ENCODE measurements at regions not wholly inside any gene's neighbourhood (a gene's known extent, or its start where the extent isn't known, plus 50 kb on each side); places are given as distances from the start of the nearest gene placed in this dataset.

GRCh38 chr9:77094150-77094549 is 74.7 kb downstream of the FOXB2 start:
- TF ChIP-seq POLR2AphosphoS5 (IDR thresholded peaks at IDR 0.05; ENCODE audit: low read depth) (no peak), ZNF462 (CRISPR knock-in tag; IDR thresholded peaks at IDR 0.05) (no peak), ZNF114 (CRISPR knock-in tag; IDR thresholded peaks at IDR 0.05) (no peak), EZH2 (IDR thresholded peaks at IDR 0.05; ENCODE audit: low read depth, unreplicated experiment) (no peak), ETS1 (IDR thresholded peaks at IDR 0.05) (no peak)
- TF ChIP-seq, protein P1, sequence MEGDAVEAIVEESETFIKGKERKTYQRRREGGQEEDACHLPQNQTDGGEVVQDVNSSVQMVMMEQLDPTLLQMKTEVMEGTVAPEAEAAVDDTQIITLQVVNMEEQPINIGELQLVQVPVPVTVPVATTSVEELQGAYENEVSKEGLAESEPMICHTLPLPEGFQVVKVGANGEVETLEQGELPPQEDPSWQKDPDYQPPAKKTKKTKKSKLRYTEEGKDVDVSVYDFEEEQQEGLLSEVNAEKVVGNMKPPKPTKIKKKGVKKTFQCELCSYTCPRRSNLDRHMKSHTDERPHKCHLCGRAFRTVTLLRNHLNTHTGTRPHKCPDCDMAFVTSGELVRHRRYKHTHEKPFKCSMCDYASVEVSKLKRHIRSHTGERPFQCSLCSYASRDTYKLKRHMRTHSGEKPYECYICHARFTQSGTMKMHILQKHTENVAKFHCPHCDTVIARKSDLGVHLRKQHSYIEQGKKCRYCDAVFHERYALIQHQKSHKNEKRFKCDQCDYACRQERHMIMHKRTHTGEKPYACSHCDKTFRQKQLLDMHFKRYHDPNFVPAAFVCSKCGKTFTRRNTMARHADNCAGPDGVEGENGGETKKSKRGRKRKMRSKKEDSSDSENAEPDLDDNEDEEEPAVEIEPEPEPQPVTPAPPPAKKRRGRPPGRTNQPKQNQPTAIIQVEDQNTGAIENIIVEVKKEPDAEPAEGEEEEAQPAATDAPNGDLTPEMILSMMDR (conservative IDR thresholded peaks at IDR 0.05; ENCODE audit: low read depth in 2 of 2): no peak
- TF ChIP-seq, protein P2, sequence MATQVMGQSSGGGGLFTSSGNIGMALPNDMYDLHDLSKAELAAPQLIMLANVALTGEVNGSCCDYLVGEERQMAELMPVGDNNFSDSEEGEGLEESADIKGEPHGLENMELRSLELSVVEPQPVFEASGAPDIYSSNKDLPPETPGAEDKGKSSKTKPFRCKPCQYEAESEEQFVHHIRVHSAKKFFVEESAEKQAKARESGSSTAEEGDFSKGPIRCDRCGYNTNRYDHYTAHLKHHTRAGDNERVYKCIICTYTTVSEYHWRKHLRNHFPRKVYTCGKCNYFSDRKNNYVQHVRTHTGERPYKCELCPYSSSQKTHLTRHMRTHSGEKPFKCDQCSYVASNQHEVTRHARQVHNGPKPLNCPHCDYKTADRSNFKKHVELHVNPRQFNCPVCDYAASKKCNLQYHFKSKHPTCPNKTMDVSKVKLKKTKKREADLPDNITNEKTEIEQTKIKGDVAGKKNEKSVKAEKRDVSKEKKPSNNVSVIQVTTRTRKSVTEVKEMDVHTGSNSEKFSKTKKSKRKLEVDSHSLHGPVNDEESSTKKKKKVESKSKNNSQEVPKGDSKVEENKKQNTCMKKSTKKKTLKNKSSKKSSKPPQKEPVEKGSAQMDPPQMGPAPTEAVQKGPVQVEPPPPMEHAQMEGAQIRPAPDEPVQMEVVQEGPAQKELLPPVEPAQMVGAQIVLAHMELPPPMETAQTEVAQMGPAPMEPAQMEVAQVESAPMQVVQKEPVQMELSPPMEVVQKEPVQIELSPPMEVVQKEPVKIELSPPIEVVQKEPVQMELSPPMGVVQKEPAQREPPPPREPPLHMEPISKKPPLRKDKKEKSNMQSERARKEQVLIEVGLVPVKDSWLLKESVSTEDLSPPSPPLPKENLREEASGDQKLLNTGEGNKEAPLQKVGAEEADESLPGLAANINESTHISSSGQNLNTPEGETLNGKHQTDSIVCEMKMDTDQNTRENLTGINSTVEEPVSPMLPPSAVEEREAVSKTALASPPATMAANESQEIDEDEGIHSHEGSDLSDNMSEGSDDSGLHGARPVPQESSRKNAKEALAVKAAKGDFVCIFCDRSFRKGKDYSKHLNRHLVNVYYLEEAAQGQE (IDR thresholded peaks at IDR 0.05; ENCODE audit: unreplicated experiment): no peak

Measured in GM23338 (cell line).